ENCODE measurements at regions not wholly inside any gene's neighbourhood (a gene's known extent, or its start where the extent isn't known, plus 50 kb on each side); places are given as distances from the start of the nearest gene placed in this dataset.

DNA sequence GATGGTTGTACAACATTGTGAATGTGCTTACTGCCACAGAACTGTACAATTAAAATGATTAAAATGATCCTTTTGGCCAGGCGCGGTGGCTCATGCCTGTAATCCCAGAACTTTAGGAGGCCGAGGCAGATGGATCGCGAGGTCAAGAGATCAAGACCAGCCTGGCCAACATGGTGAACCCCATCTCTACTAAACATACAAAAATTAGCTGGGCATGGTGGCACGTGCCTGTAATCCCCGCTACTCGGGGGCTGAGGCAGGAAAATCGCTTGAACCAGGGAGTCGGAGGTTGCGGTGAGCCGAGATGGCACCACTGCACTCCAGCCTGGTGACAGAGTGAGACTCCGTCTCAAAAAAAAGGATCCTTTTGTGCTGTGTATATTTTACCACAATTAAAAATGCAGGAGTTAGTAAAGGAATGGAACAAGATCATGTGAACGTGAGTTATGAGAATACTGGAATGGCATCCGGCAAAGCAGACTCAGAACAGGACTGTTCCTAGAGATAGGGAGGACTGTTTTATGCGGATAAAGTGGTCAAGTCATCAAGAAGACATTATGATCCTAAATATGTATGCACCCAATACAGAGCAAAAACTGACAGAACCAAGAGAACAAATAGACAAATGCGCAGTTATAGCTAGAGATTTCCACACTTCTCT lies 58.0 kb upstream of the CLDN5 start:
- TF ChIP-seq, protein P1, sequence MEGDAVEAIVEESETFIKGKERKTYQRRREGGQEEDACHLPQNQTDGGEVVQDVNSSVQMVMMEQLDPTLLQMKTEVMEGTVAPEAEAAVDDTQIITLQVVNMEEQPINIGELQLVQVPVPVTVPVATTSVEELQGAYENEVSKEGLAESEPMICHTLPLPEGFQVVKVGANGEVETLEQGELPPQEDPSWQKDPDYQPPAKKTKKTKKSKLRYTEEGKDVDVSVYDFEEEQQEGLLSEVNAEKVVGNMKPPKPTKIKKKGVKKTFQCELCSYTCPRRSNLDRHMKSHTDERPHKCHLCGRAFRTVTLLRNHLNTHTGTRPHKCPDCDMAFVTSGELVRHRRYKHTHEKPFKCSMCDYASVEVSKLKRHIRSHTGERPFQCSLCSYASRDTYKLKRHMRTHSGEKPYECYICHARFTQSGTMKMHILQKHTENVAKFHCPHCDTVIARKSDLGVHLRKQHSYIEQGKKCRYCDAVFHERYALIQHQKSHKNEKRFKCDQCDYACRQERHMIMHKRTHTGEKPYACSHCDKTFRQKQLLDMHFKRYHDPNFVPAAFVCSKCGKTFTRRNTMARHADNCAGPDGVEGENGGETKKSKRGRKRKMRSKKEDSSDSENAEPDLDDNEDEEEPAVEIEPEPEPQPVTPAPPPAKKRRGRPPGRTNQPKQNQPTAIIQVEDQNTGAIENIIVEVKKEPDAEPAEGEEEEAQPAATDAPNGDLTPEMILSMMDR (conservative IDR thresholded peaks at IDR 0.05): no peak
- TF ChIP-seq ZFX (IDR thresholded peaks at IDR 0.05): no peak

All from C4-2B (cell line).